ENCODE measurements at regions not wholly inside any gene's neighbourhood (a gene's known extent, or its start where the extent isn't known, plus 50 kb on each side); places are given as distances from the start of the nearest gene placed in this dataset.
A peak's percentile ranks its signal among the peaks of the same experiment; 100 is the strongest.

GRCh38 chr20:52433326-52434040 lies 241.9 kb upstream of the ZFP64 start:
- H3K27ac ChIP-seq: no peak overlapping the region
- TF ChIP-seq CTCF (conservative IDR thresholded peaks at IDR 0.05; ENCODE audit: low read depth): no peak
- CTCF ChIA-PET: interaction anchor here (0.5 to 0.6 kb wide), 2 partner anchors 43 to 52 kb away, joined by 4 read pairs; no protein-coding TSS in a partner anchor
- POLR2A ChIA-PET (ENCODE audit: low non-redundant PET): interaction anchor here (0.8 kb wide), 1 partner anchor 13 kb away, joined by 3 read pairs; no protein-coding TSS in a partner anchor
- DNase-seq (ENCODE audit: low spot score): no peak

GRCh38 chr20:52432740-52433139 lies 241.2 kb upstream of the ZFP64 start:
- CTCF ChIA-PET: no interaction called here

GRCh38 chr20:52429029-52429428 lies 237.4 kb upstream of the ZFP64 start:
- no peak overlapping the region for H3K27ac ChIP-seq
- TF ChIP-seq CTCF (conservative IDR thresholded peaks at IDR 0.05; ENCODE audit: low read depth): no peak
- ChIA-PET POLR2A (ENCODE audit: low non-redundant PET) (no interaction called here), CTCF (no interaction called here)
- no peak for DNase-seq (ENCODE audit: low spot score)

More at GRCh38 chr20:52432740-52433139, 241.2 kb upstream of the ZFP64 start:
- POLR2A ChIA-PET (ENCODE audit: low non-redundant PET): no interaction called here
- no peak for DNase-seq (ENCODE audit: low spot score)
- no peak for TF ChIP-seq CTCF (conservative IDR thresholded peaks at IDR 0.05; ENCODE audit: low read depth)
- no peak overlapping the region for H3K27ac ChIP-seq

GRCh38 chr20:52427960-52428359 lies 236.4 kb upstream of the ZFP64 start:
- H3K27ac ChIP-seq: no peak overlapping the region
- no peak for DNase-seq (ENCODE audit: low spot score)
- CTCF ChIA-PET: no interaction called here
- TF ChIP-seq CTCF (conservative IDR thresholded peaks at IDR 0.05; ENCODE audit: low read depth): no peak
- POLR2A ChIA-PET (ENCODE audit: low non-redundant PET): no interaction called here

GRCh38 chr20:52426856-52427255 lies 235.3 kb upstream of the ZFP64 start:
- no peak for TF ChIP-seq CTCF (conservative IDR thresholded peaks at IDR 0.05; ENCODE audit: low read depth)
- DNase-seq (ENCODE audit: low spot score): peak; percentile 28
- no peak overlapping the region for H3K27ac ChIP-seq
- POLR2A ChIA-PET (ENCODE audit: low non-redundant PET): interaction anchor here (0.7 kb wide), 1 partner anchor 25 kb away, joined by 4 read pairs; no protein-coding TSS in a partner anchor
- CTCF ChIA-PET: interaction anchor here (0.5 to 0.7 kb wide), 2 partner anchors 259 to 1865 kb away, joined by 3 to 9 read pairs; no protein-coding TSS in a partner anchor

GRCh38 chr20:52425701-52426100 lies 234.1 kb upstream of the ZFP64 start:
- ChIA-PET POLR2A (ENCODE audit: low non-redundant PET) (no interaction called here), CTCF (no interaction called here)
- DNase-seq (ENCODE audit: low spot score): no peak
- no peak for TF ChIP-seq CTCF (conservative IDR thresholded peaks at IDR 0.05; ENCODE audit: low read depth)
- H3K27ac ChIP-seq: no peak overlapping the region

Data from RWPE1 (cell line).